SK-N-SH (cell line): ENCODE measurements at regions not wholly inside any gene's neighbourhood (a gene's known extent, or its start where the extent isn't known, plus 50 kb on each side); places are given as distances from the start of the nearest gene placed in this dataset.

ENCODE experiments used
- CTCF ChIA-PET: fragments of 300-600, 350-600 bp; formaldehyde crosslinking; extraction: SDS; loops from one replicate; lab custom pipeline; 2021; lab: Yijun Ruan, JAX
- POLR2A ChIA-PET: fragments of 350-600 bp; sonication (Branson Sonifier 250); formaldehyde crosslinking; extraction: SDS; loops from one replicate; lab custom pipeline; 2020; ENCODE audit warnings: antibody characterized with exemption, inconsistent platforms; lab: Yijun Ruan, JAX
- DNase-seq: peaks from one replicate; pipeline ENCODE4 v3.0.0; 2012
- H2AFZ ChIP-seq: fragments of 200-600 bp; sonication (generic); 2 replicates; pipeline ENCODE4 v1.8.1; 2016; ENCODE audit warnings: antibody characterized with exemption, mild to moderate bottlenecking, low read depth
- H3F3A ChIP-seq: fragments of 200-600 bp; sonication (generic); replicated peaks from 2 replicates; pipeline ENCODE3; 2016; ENCODE audit warnings: antibody characterized with exemption, mild to moderate bottlenecking; ENCODE audit not compliant: insufficient read depth
- H3K27ac ChIP-seq, 2 experiments: fragments of 200-500 bp in 1 of 2; fragments of 200-600 bp in 1 of 2; sonication (Bioruptor generic) in 1 of 2; sonication (generic), shearing (Covaris generic) in 1 of 2; 2 replicates each; pipeline versions ENCODE4 v1.5.1 to v1.6.1; 2014 to 2016; ENCODE audit warnings: low read depth in 2 of 2, inconsistent platforms in 1 of 2, low read length in 1 of 2, mild to moderate bottlenecking in 1 of 2, mixed read lengths in 1 of 2
- H3K27me3 ChIP-seq: fragments of 200-600 bp; sonication (generic), shearing (Covaris generic); 2 replicates; pipeline ENCODE4 v1.6.1; 2016; ENCODE audit warnings: mixed run types; ENCODE audit not compliant: insufficient read depth
- H3K36me3 ChIP-seq, 2 experiments: fragments of 200-500 bp in 1 of 2; fragments of 200-600 bp in 1 of 2; sonication (Bioruptor generic) in 1 of 2; sonication (generic) in 1 of 2; replicated peaks in 1 of 2; 2 replicates each; pipeline versions ENCODE3 to v1.5.1; 2014 to 2016; ENCODE audit warnings: low read length in 1 of 2, mild to moderate bottlenecking in 1 of 2; ENCODE audit not compliant: insufficient read depth in 2 of 2, control insufficient read depth in 1 of 2
- H3K4me1 ChIP-seq, 2 experiments: fragments of 200-500 bp in 1 of 2; fragments of 200-600 bp in 1 of 2; sonication (Bioruptor generic) in 1 of 2; sonication (generic), shearing (Covaris generic) in 1 of 2; 2 replicates each; pipeline versions ENCODE4 v1.5.1 to v1.6.1; 2014 to 2016; ENCODE audit warnings: low read depth in 1 of 2, low read length in 1 of 2, mixed run types in 1 of 2; ENCODE audit not compliant: insufficient read depth in 2 of 2, control insufficient read depth in 1 of 2
- H3K4me2 ChIP-seq: fragments of 200-600 bp; sonication (generic), shearing (Covaris generic); 2 replicates; pipeline ENCODE4 v1.6.1; 2017; ENCODE audit warnings: mixed run types
- H3K4me3 ChIP-seq, 2 experiments: fragments of 200-500 bp in 1 of 2; fragments of 200-600 bp in 1 of 2; sonication (Bioruptor generic) in 1 of 2; sonication (generic), shearing (Covaris generic) in 1 of 2; 2 replicates each; pipeline versions ENCODE4 v1.5.1 to v1.8.1; 2014 to 2016; ENCODE audit warnings: low read depth in 2 of 2, inconsistent platforms in 1 of 2, low read length in 1 of 2, mild to moderate bottlenecking in 1 of 2, mixed read lengths in 1 of 2, moderate library complexity in 1 of 2
- H3K79me2 ChIP-seq: fragments of 200-600 bp; sonication (generic); 2 replicates; pipeline ENCODE4 v1.8.1; 2017; ENCODE audit warnings: mild to moderate bottlenecking; ENCODE audit not compliant: insufficient read depth
- H3K9ac ChIP-seq: fragments of 200-600 bp; sonication (generic); 2 replicates; pipeline ENCODE4 v1.6.1; 2017; ENCODE audit warnings: mixed run types
- H3K9me2 ChIP-seq: fragments of 200-600 bp; sonication (generic); 2 replicates; pipeline ENCODE4 v1.6.1; 2017; ENCODE audit warnings: mixed run types
- H3K9me3 ChIP-seq: fragments of 200-600 bp; sonication (generic); 2 replicates; pipeline ENCODE4 v1.6.1; 2017; ENCODE audit warnings: mixed run types, mild to moderate bottlenecking, moderate library complexity
- H4K20me1 ChIP-seq: fragments of 200-600 bp; sonication (generic); 2 replicates; pipeline ENCODE4 v1.6.1; 2017; ENCODE audit warnings: mild to moderate bottlenecking, mixed run types; ENCODE audit not compliant: insufficient read depth
- CHD2 ChIP-seq: fragments of 150-350 bp; IDR thresholded peaks from 2 replicates; pipeline ENCODE4 v1.6.1; 2018; ENCODE audit warnings: low read length; ENCODE audit not compliant: partially characterized antibody
- EZH2phosphoT487 ChIP-seq: fragments of 200-600 bp; sonication (generic); IDR thresholded peaks from 2 replicates; pipeline ENCODE4 v1.6.1; 2017; ENCODE audit warnings: low read depth, mixed run types, mild to moderate bottlenecking, antibody characterized with exemption, moderate library complexity, borderline replicate concordance
- FOSL2 ChIP-seq: IDR thresholded peaks from 2 replicates; pipeline ENCODE4 v1.4.0; 2012; ENCODE audit warnings: low read depth, mild to moderate bottlenecking, moderate library complexity, borderline replicate concordance
- FOXJ3 ChIP-seq: sonication (generic); formaldehyde crosslinking; IDR thresholded peaks from 2 replicates; pipeline ENCODE4 v1.5.1; 2020; ENCODE audit warnings: mild to moderate bottlenecking, missing genetic modification reagents
- FOXM1 ChIP-seq: IDR thresholded peaks from 2 replicates; pipeline ENCODE4 v1.4.0; 2012; ENCODE audit warnings: low read depth, mild to moderate bottlenecking
- GATA2 ChIP-seq: sonication (generic); formaldehyde crosslinking; IDR thresholded peaks from 2 replicates; pipeline ENCODE4 v1.5.0; 2020; ENCODE audit warnings: mild to moderate bottlenecking, missing genetic modification reagents
- IRF3 ChIP-seq: fragments of 150-350 bp; IDR thresholded peaks from 2 replicates; pipeline ENCODE4 v1.6.1; 2016; ENCODE audit warnings: mild to moderate bottlenecking, low read depth, low read length
- JUND ChIP-seq: IDR thresholded peaks from 2 replicates; pipeline ENCODE4 v1.4.0; 2012
- MAX ChIP-seq: IDR thresholded peaks from 2 replicates; pipeline ENCODE4 v1.4.0; 2012; ENCODE audit warnings: low read depth
- MXI1 ChIP-seq: IDR thresholded peaks from 2 replicates; pipeline ENCODE4 v1.6.1; 2012; ENCODE audit warnings: mild to moderate bottlenecking, low read depth, low read length, improper control_type of control experiment
- RAD21 ChIP-seq: IDR thresholded peaks from 2 replicates; pipeline ENCODE4 v1.6.1; 2012; ENCODE audit warnings: mild to moderate bottlenecking, low read length
- RCOR1 ChIP-seq: fragments of 150-350 bp; IDR thresholded peaks from 2 replicates; pipeline ENCODE4 v1.6.1; 2017; ENCODE audit warnings: antibody characterized with exemption, low read length
- RFX5 ChIP-seq: IDR thresholded peaks from 2 replicates; pipeline ENCODE4 v1.6.1; 2012; ENCODE audit warnings: mild to moderate bottlenecking, improper control_type of control experiment, low read length
- RXRA ChIP-seq: IDR thresholded peaks from 2 replicates; pipeline ENCODE4 v1.4.0; 2012; ENCODE audit warnings: low read depth, mild to moderate bottlenecking, borderline replicate concordance
- SIN3A ChIP-seq: IDR thresholded peaks from 2 replicates; pipeline ENCODE4 v1.6.1; 2012; ENCODE audit warnings: low read depth, mild to moderate bottlenecking, low read length, moderate library complexity, borderline replicate concordance
- SMC3 ChIP-seq: IDR thresholded peaks from 2 replicates; pipeline ENCODE4 v1.6.1; 2012; ENCODE audit warnings: low read depth, low read length, improper control_type of control experiment
- TCF12 ChIP-seq: IDR thresholded peaks from 2 replicates; pipeline ENCODE4 v1.4.0; 2012
- TEAD4 ChIP-seq: IDR thresholded peaks from 2 replicates; pipeline ENCODE4 v1.4.0; 2012; ENCODE audit warnings: mild to moderate bottlenecking, borderline replicate concordance; ENCODE audit not compliant: insufficient read depth
- WGBS: methylation state at CpG from one replicate; pipeline ENCODE4 v1.1.6; 2017; ENCODE audit warnings: low lambda C conversion rate; 5-methylcytosine and 5-hydroxymethylcytosine counted together
- TF ChIP-seq, protein P1 (sequence below): IDR thresholded peaks from 2 replicates; pipeline ENCODE4 v1.4.0; 2012; ENCODE audit warnings: low read depth, borderline replicate concordance

DNA sequence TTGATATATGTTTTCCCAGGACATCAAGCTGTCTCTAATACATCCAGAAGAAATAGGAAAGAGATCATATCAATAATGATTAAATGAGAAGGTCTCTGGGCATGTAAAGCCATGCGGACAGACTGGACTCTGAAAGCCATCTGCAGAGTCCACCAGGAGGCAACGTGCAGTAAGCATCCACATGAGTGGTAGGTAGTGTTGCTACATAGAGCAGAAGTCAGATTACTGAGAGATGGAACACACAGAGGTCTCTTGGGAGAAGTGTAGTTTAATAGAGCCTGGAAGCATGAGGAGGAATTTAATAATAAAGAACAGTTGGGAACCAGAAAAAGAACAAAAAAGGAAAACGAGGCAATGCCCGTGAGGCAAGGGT, 758.1 kb upstream of the DDX18 start:
- peak; percentile 19; the same call in 1 of the 2 replicates for TF ChIP-seq RAD21
- TF ChIP-seq EZH2phosphoT487, result no peak
- no peak for TF ChIP-seq GATA2 (CRISPR knock-in tag)
- TF ChIP-seq RFX5, result no peak
- no peak for TF ChIP-seq IRF3
- TF ChIP-seq FOXJ3, result no peak
- TF ChIP-seq FOSL2, result no peak
- no peak for TF ChIP-seq MXI1
- TF ChIP-seq, all 33 proteins: peak for 1
- DNase-seq, result no peak
- H3K4me3 ChIP-seq, result no peak overlapping the region
- no peaks in the 10 kb centered on the region for H4K20me1 ChIP-seq
- H3K27me3 ChIP-seq, result no peaks in the 10 kb centered on the region
- no peaks in the 10 kb centered on the region for H3F3A ChIP-seq
- no peaks in the 10 kb centered on the region for H3K4me1 ChIP-seq
- H3K36me3 ChIP-seq, result no peaks in the 10 kb centered on the region
- no peaks in the 10 kb centered on the region for H3K9me3 ChIP-seq
- no peaks in the 10 kb centered on the region for H3K9me2 ChIP-seq
- H3K4me2 ChIP-seq, result no peak overlapping the region
- H3K9ac ChIP-seq, result no peak overlapping the region
- no peaks in the 10 kb centered on the region for H3K79me2 ChIP-seq
- CTCF ChIA-PET, result no interaction called here
- H3K27ac ChIP-seq, result no peak overlapping the region
- H2AFZ ChIP-seq, result no peak overlapping the region
- POLR2A ChIA-PET, result no interaction called here
- WGBS, result 54% methylated on average over 4 of the region's 4 CpGs

GRCh38 chr2:117057016-117057415, 757.5 kb upstream of the DDX18 start:
- H3K9me2 ChIP-seq, result no peaks in the 10 kb centered on the region
- no peak for DNase-seq
- no peak overlapping the region for H3K4me2 ChIP-seq
- H3K27me3 ChIP-seq, result no peaks in the 10 kb centered on the region
- 23% methylated on average over 3 of the region's 3 CpGs for WGBS
- no peak overlapping the region for H3K27ac ChIP-seq
- no peaks in the 10 kb centered on the region for H3K79me2 ChIP-seq
- H3K36me3 ChIP-seq, result no peaks in the 10 kb centered on the region
- ChIA-PET POLR2A (no interaction called here), CTCF (no interaction called here)
- H3K4me3 ChIP-seq, result no peak overlapping the region
- no peak overlapping the region for H3K9ac ChIP-seq
- H3K9me3 ChIP-seq, result no peaks in the 10 kb centered on the region
- H4K20me1 ChIP-seq, result no peaks in the 10 kb centered on the region
- H3F3A ChIP-seq, result no peaks in the 10 kb centered on the region
- TF ChIP-seq MAX (no peak), JUND (no peak), TEAD4 (no peak), SIN3A (no peak), RCOR1 (no peak), RXRA (no peak), FOXM1 (no peak), TCF12 (no peak), CHD2 (no peak), SMC3 (no peak)
- TF ChIP-seq, protein P1, sequence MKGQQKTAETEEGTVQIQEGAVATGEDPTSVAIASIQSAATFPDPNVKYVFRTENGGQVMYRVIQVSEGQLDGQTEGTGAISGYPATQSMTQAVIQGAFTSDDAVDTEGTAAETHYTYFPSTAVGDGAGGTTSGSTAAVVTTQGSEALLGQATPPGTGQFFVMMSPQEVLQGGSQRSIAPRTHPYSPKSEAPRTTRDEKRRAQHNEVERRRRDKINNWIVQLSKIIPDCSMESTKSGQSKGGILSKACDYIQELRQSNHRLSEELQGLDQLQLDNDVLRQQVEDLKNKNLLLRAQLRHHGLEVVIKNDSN, result no peak
- no peak overlapping the region for H2AFZ ChIP-seq
- H3K4me1 ChIP-seq, result no peaks in the 10 kb centered on the region
